ENCODE measurements at regions not wholly inside any gene's neighbourhood (a gene's known extent, or its start where the extent isn't known, plus 50 kb on each side); places are given as distances from the start of the nearest gene placed in this dataset.
"Not testable (repeated sequence)": the region's sequence is repeated elsewhere in the genome, so short reads cannot be mapped to it uniquely, and the experiment has no call there.

DNA sequence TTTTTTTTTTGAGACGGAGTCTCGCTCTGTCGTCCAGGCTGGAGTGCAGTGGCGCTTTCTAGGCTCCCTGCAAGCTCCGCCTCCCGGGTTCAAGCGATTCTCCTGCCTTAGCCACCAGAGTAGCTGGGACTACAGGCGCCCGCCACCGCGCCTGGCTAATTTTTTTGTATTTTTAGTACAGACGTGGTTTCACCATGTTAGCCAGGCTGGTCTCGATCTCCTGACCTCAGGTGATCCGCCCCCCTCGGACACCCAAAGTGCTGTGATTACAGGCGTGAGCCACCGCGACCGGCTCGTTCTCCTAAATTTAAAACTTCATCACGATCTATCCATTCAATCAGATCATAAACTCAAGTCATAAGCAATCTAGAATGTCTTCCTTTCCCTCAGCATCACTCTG is 359.5 kb upstream of the BRINP3 start:
- DNase-seq, result not testable (repeated sequence)

DNA sequence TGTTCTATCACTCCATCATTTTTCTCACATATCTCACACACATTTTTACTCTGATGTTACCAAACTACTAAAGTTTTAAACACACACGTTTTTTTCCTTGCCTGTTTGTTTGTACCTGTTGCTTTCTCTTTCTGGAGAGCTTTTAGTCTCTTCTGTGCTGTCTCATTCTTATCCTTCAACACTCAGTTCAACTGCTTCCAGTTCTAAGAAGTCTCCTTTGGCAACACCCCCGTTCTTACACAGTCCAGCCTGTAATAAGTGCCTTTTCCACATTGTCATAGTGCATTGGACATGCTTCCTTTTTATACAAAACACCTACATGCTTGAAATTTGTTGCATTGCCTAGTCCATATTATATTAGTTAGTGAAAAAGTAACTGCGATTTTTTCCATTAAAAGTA is 360.2 kb upstream of the BRINP3 start:
- no peak for DNase-seq

- no peak for DNase-seq
Measured at GRCh38 chr1:190847166-190847565, 369.5 kb upstream of the BRINP3 start.

- DNase-seq, result no peak
Measured at GRCh38 chr1:190849346-190849745, 371.7 kb upstream of the BRINP3 start.

GRCh38 chr1:190852611-190853010 is 374.9 kb upstream of the BRINP3 start:
- DNase-seq, result no peak

DNA sequence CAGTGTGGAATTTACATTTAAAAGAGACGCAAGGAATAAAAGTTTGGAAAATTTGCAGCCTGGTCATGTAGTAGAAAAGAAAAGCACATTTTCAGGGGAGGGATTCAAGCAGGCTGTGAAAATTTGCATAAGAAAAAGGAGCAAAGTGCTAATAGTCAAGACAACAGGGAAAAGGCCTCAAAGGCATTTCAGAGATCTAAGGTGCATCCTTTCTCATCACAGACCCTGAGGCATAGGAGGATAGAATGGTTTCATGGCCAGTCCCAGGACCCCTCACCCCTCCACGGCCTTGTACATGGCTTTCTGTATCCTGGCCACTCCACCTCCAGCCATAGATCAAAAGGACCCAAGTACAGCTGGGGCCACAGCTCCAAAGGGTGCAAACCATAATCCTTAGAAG is 380.5 kb upstream of the BRINP3 start:
- no peak for DNase-seq

- DNase-seq, result no peak
Measured at GRCh38 chr1:190864013-190864641, 386.5 kb upstream of the BRINP3 start.

DNA sequence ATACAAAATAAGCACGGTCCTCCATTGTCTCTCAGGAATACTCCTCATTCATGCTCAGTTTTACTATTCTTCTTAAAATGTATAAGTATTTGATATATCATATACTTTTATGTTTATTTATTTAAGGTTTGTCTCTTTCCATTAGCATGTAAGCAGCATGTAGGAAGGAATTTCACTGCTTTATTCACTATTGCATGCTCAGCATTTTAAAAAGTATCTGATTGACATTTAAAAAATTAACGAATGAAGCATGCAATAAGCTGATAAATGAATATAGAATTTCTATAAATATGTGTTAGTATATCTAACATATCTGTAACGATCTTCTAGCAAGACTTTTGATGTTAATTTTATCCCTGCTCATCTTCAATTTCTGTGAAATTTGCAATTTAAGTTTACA is 402.7 kb upstream of the BRINP3 start:
- no peak for DNase-seq

DNA sequence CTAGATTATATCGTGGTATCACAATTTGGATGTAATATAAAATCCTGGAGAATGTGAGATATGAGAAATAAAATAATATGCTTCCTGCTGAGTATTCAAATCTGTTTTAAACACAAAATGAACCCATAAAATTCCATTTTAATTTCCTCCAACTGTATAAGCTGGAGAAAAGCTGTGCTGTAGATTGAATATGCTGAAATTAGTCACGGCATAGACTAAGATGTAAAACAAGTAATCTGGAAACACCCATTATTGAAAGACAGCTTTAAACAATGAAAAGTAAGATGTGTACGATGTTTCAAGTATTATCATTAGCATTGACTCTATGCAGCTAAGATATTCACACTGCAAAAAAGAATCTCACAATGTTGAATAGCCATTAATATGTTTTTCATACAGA is 403.4 kb upstream of the BRINP3 start:
- no peak for DNase-seq

DNA sequence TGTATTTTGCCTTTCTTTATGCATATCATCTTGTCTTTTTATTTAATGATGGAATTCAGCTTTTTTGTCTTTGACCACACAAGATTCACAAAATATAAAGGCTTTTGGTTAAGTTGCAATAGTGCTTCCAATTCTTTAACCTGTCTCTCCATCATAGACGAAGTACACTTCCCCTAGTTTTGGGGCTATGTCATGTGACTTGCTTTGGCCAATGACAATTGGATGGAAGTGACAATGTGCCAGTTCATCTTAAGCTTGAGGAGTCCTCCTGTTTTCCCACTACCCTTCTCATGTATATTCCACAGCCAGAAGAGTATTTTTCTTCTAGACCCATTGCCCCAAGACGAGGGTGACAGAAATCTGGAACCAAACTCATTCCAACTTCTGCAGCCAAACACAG is 419.6 kb upstream of the BRINP3 start:
- DNase-seq, result no peak

GRCh38 chr1:190904091-190904695 is 426.5 kb upstream of the BRINP3 start:
- DNase-seq, result no peak

- no peak for DNase-seq
Measured at GRCh38 chr1:190906206-190906725, 428.6 kb upstream of the BRINP3 start.

GRCh38 chr1:190908246-190908645 is 430.6 kb upstream of the BRINP3 start:
- no peak for DNase-seq

- DNase-seq, result no peak
Measured at GRCh38 chr1:190908691-190909090, 431.0 kb upstream of the BRINP3 start.

DNA sequence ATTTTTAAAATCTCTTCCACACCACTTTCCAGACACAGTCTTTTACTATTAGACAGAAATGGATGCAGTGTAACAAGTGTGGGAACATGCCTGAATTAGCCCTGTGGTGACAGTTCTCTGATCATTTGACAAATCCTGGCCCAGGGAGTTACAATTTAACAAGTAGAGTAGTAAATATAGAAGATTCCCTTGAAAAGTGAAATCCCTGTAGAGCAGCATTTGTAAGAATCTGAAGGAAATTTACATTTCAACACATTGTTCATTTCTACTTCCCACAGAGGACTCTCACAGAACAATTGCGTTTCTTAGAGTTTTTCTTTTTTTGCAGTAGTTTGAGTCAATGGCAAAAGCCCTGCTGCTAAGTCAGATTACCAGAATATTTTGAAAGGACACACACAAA is 458.3 kb upstream of the BRINP3 start:
- DNase-seq, result peak; percentile 0

DNA sequence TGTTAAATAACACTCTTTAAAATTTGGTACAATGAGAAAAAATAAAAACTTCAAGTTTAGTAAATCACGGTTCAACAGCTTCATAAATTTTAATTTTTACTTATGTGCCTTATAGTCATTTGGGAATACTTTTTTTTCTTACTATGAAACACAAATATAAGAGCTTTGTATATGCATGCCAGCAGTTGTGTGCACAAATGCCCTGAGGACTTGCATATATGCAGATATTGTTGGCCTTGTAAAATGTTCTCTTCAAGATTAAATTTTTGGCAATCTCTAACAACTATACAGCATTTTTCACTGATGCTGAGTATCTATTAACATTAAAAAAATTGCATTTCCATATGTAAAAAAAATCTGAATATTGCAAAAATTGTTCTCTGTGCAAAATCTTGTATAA is 458.7 kb upstream of the BRINP3 start:
- no peak for DNase-seq

DNA sequence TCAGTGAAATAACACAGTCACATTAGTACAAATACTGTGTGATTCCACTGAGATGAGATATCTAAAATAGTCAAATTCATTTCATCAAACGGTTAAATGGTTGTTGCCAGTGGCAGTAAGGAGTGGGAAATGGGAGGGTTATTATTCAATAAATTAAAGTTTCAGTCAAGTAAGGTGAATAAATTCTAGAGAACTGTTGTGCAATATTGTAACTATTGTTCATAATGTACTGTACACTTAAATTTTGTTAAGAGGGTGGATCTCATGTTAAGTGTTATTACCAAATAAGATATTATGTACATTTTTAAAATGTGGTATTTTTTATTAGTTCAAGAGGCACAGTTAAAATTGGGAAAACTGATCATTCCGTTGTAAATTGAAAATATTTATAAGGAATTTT is 463.3 kb upstream of the BRINP3 start:
- no peak for DNase-seq

DNA sequence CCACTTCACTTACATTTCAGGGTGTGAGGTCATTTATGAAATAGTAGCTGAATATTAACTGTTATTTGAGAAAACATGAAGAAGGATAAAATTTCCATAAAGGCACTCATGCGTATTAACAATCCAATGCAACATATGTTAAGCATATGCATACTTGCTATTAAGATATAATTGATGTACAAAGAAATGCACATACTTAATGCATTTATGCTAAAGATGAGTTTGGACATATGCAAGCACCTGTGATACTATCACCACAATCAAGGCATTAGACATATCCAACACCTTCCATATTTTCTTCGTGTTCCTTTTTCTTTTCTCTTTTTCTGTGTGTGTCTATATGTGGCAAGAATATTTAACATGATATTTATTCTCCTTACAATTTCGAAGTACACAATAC is 464.8 kb upstream of the BRINP3 start:
- DNase-seq, result no peak

GRCh38 chr1:190943722-190944121 is 466.1 kb upstream of the BRINP3 start:
- DNase-seq, result not testable (repeated sequence)

DNA sequence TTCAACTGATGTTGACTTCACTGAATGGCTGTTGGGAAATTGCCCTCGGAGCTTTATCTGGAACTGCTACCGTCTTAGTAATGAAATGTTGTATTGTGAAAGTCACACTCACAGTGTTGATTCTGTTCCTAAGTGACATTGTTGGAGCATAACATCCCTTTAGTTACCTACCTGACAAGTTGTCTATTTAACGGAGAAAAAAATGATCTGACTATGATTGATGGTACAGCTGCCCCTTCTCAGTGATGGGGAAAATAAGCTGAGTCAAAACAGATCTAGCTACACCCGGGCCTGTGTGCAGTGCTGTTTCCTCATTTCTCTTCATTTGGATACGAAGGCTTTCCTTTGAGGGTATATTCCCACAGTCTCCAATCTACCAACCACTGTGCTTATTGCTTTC is 472.3 kb upstream of the BRINP3 start:
- DNase-seq, result peak; percentile 1

DNA sequence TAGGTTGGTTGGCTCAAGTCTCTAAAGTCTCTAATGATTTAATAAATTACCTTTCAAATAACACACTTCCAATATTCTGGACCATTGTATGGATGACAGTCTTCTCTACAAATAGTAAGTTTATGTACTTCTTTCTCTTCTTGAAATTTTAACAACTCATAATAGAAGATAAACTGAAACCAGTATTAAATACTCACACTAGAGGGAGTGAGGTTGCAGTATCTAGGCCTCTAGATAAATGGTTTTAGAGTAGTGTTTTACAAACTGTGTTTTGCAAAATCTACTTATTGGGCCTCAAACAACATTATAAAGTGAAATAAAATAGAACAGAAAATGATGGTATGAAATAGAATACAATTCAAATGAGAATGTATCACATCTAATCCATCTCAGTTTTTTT is 479.9 kb upstream of the BRINP3 start:
- DNase-seq, result no peak

- peak; percentile 41 for DNase-seq
Measured at GRCh38 chr1:190963321-190963720, 485.7 kb upstream of the BRINP3 start.

DNA sequence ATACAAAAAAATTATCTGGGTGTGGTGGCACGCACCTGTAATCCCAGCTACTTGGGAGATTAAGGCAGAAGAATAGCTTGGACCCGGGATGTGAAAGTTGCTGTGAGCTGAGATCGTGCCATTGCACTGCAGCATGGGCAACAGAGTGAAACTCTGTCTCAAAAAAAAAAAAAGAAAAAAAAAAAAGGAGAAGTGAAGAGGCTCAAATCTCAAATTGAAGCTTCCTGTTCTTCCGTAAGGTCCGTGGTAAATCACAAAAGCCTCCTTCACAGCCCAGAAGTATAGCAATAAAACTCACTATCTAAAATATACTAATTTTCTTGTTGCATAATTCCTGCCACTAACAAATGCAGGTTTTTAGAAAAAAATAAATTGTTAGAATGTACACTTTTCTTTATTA is 498.2 kb upstream of the BRINP3 start:
- DNase-seq, result no peak

- DNase-seq, result no peak
Measured at GRCh38 chr1:191002768-191003167, 525.1 kb upstream of the BRINP3 start.
